Brain pericyte (primary cell): ENCODE measurements at regions not wholly inside any gene's neighbourhood (a gene's known extent, or its start where the extent isn't known, plus 50 kb on each side); places are given as distances from the start of the nearest gene placed in this dataset.
"Not testable (repeated sequence)": the region's sequence is repeated elsewhere in the genome, so short reads cannot be mapped to it uniquely, and the experiment has no call there.

Experiments
- DNase-seq: peaks from one replicate; pipeline ENCODE4 v3.0.0-alpha.2; 2012; ENCODE audit warnings: low read depth, low spot score

DNA sequence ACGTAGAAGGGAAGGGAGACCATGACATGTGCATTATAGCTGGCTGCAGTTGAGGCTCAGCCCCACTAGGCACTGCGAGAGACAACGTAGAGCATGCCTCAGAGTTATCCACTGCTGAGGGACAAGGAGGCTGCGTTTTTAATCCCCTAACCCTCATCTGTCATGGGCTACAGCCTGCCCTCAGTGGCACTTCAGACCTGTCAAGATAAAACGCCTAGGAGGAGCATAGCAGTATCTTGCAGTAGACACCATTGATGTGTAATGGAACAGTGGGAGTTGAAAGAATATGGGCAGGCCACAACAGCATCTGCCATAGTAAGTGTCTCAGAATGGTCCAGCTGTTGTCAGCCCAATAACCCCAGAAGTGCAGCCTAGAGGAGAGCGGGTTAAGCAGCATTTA is 307.0 kb upstream of the PTBP2 start:
- DNase-seq, result no peak

DNA sequence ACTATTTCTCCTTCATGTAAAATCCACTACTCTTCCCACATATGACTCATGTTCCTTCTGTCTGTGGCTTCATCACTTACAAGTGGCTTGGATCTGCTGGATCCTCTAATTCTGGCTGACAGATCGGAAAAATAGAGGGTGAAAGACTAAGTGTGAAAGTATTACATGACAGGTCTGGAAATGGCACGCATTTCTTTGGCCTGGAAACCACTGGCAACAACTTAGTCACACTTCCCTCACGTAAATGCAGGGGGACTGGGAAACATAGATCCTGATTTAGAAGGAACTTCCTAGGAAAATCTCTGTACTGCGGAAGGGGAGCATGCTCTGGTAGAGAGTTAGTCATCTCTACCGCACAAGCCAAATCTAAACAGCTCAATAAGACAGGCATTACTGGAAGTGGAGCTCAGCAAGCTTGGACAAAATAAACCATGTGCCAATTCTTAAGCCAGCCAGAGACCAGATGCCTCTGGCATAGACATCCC is 305.4 kb upstream of the PTBP2 start:
- peak; percentile 53 for DNase-seq

DNA sequence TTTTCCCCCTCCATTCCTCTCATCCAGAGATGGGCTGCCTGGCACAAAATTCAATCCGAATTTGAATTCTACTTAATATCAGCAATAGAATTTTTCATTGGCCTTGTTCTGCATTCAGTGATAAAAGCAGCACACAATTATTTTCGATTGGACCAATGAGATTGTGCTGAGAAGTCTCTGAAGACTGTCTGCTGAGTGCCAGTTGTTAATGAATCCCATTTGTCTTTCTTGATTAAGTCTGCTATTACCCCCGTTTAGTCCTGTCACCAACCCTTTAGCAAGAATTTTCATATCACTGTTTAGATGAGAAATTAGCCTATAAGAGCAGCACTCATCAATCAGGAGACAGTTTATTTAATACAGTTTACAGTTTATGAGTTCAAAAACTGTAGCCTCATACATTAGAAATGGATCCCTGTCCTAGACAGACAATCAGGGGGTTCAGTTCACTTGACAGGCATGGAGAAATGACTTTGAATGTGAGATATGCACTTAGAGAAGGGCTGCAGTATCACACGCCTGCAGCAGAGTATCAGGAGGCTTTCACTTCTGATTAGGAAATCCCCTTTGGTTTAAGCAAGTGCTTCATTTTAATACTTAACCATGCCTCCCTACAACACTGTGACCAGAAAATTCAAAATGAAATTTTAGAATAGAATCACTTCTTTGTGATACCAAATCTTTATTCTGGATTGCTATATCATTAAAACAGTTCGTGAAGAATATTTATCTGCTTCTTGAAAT is 304.7 kb upstream of the PTBP2 start:
- no peak for DNase-seq

DNA sequence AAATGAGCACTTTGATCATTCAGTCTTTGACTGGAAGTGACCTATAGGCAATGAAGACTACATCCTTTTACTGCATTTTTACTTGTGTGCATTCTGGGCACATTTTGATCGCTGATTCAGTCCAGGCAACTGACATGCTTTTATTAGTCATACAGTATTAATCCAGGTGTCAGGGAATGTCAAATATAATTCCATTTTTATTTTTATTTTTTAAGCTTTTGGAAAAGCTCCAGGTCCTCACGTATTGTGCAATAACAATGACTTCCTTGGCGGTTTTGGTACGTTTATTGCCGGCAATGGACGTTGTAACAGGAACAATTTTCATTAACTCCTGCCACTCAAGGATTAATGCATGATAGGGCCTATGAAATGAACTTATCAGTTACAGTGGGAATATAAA is 302.6 kb upstream of the PTBP2 start:
- no peak for DNase-seq

DNA sequence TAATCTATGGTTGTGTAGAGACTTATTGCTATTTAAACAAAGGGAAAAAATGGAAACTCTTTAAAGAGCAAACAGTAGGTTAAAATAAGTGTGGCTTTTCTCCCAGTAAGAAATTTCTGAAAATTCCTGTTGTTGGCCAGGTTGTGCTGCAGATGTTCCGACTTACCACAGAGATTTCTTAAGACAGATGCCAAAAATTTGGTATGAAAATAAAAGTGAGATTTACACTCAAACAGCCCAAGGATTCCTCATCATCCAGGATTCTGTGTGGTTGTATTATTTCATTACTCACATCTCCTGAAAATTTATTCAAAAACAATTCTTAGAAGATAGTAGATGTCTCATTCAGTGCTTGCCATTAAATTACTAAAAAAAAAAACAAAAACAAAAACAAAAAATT is 296.7 kb upstream of the PTBP2 start:
- DNase-seq, result no peak

DNA sequence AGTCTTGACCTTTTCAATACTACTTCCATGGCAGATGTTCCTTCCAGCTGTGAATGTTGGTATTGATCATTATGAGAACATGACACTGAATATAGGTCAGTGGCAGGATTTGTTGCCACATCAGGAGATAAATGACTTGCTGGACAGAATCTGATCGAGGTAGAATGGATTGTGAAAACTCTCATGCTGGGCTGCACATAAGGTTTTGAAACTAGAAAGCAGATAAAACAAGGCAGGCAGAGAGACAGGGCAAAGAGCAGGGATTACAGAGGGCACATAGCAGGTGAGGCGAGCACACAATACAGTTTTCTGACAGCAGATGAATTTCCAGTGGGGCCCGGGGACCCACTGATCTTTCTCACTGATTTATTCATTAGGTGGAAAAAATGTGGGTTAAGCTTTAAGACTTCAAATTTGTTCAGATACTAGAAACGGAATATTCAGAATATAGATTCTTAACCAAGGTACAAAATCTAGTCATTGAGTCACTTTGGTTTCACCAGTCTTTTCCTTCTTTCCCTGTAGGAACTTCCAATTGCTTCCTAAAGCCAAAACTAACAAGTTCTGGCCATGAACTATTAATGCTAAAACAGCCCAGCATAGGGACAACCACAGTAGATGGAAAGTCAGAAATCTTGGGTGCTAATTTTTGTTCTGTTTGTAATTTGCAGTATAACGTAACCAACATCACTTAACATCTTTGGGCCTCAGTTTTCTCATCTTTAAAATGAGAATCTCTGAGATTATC is 296.0 kb upstream of the PTBP2 start:
- no peak for DNase-seq

DNA sequence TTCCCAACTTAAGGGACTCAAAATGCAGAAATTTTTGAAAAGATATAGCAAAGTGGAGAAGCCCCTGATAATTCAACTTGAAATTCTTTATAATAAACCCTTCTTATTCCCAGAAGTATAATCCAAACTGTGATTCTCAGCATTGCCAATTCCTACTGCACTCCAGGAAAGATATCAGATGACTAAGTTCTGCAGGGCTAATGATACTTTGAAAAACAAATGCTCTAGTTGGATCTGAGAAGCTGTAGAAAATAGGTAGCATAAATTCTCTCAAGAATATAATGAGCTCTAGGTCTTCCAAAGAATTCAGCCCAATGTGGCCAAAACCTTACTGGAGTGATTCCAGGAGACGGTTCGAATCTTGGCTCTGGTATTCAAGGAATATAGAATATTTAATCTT is 294.0 kb upstream of the PTBP2 start:
- no peak for DNase-seq

DNA sequence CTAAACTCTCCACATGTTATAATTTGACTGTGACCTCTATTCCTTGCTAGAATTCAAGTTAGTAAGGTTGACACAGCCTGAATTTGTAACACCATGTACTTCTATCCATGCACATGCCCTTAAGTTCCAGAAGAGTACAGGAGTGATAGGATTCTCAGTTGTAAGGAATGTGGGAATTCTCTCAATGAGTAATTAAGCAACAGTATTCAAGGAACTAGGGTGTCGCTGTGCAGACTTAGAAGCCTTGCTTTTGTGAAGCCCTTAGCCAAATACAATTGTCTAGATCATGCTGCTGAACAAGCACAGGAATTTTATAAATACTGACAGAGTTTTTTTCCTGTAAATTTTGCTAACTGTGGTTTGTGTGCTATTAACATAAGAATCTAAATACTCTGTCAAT is 276.3 kb upstream of the PTBP2 start:
- DNase-seq, result no peak

DNA sequence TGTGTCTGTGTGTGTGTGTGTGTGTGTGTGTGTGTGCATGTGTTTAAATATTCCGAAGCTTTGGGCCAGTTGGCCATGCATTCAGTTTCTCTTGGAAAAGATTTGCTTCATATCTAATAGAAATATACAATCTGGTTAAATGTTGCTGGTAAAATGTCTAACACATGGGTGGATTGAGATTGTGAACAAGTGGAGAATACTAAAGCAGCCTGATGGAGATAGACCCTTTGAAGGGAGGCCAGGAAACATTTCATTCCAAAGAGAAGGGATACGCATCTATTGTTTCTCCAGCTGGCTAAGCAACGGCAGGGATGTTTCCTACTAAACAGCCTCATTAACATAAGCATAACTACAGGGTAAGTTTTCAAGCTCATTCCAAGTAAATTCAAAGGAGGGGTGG is 257.5 kb upstream of the PTBP2 start:
- no peak for DNase-seq

DNA sequence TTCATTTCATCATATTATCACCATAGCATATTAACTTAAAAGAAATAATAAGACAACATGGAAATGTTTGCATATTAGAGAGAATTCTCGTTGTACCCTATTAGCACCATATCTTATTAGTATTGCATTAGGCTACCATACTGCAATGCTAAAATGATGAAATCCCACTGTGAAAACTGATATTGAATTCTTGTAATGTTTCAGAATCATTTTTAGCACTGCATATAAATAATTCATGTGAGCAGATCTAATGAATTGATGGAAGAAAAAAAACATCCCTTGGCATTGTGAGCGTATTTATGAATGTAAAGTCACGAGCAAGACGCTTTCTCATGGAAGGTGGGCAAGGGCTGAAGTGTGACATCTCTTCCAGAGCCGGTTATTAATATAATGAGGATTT is 257.1 kb upstream of the PTBP2 start:
- DNase-seq, result no peak

DNA sequence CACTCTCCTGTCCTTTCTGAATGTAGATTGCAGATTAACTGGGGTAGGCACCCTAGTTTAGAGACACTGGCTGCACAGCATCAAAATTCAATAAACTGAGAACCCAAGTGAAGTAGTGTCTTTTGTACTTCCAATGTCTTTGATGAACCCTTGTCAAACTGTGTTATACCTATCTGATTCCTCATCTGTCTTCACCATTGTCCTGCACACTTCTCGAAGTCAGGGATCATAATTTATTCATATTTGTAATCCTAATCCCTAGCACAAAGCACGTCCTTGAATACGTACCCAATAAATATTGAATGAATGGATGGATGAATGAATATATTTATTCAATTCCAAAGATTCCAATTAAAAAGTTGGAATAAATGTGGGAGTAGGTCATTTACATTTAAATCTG is 256.6 kb upstream of the PTBP2 start:
- no peak for DNase-seq

DNA sequence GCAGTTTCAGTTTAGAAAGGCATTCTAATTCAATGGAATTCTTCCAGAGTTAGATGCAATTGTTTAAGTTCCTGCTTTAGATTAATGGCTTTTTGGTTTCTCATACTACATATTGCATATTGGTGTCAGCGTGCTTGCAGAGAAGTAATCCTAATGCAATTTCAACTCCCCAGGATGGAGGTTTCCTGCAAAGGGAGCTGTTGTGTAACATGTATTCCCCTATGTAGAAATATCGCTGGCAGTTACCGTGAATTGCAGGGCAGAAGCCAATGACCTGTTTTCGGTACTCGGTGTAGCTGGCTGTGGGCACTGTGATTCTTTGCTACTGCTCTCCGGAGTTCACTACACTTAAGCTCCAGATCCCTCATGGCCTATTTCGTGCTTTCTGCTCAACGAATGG is 256.1 kb upstream of the PTBP2 start:
- DNase-seq, result no peak

DNA sequence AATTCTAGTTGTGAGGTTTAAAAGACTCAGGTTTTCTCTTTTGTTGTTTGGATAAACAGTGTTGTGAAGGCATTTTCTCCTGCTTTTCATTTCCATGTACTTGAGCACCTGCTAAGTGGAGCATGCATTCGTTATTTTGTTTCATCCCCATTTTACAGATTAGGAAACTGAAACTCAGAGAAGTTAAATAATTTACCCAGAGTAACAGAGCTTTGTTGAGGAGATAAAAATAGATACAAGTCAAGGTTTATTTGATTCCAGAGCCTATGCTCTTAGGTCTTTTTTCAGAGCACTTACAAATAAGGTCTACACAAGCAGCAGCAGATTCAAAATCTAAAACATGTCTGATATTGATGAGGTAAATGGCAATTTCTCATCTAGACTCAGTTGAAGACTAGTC is 254.7 kb upstream of the PTBP2 start:
- DNase-seq, result no peak

DNA sequence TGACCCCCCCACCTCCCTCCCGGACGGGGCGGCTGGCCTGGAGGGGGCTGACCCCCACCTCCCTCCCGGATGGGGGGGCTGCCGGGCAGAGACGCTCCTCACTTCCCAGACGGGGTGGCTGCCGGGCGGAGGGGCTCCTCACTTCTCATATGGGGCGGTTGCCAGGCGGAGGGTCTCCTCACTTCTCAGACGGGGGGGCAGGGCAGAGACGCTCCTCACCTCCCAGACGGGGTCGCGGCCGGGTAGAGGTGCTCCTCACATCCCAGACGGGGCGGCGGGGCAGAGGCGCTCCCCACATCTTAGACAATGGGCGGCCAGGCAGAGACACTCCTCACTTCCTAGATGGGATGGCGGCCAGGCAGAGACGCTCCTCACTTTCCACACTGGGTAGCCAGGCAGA is 251.9 kb upstream of the PTBP2 start:
- DNase-seq, result not testable (repeated sequence)

DNA sequence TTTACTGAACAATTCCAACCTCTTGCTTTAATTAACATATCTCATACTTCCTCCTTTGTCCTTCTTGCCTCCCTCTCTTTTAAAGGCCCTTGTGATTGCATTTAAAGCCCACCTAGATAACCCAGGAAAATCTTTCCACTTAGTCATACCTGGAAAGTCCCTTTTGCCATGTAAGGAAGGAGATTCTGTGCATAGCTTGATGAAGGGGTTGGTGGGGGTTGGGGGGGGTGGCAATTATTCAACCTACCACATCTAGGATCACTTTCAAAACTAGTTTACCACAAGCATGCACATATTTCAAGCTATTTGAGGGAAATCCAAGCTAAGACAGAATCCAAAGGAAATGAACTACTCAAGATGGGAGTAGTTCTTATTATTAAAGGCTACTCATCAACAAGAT is 249.1 kb upstream of the PTBP2 start:
- DNase-seq, result no peak

DNA sequence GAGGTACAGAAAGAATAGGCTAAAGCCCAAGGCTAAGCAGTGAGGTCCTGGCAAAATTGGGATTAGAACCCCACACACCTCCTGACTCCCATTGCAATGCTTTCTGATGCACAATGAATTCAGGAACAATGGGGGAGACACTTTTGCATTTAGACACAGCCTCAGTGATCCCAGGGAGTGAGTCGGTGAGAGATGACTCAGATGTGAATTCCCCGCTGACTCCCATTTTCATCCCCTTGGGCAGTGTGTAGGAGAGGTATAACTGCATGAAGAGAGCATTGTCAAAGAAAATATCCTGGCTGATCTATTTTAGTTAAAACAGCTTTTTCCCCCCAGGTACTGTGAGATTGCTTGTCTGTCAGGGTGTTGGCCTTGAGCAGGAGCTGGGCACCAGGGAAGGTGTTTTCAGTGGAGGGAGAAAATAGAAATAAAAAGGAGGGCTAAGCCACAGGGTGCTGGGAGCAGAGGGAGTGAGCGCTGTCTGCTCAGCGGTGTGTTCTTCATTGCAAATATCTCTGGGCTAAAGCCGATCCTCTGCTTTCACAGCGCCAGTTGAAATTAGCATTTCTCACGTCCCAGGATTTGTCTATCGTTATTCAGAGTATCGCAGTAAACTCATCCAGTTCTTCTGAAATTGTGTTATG is 247.7 kb upstream of the PTBP2 start:
- no peak for DNase-seq

DNA sequence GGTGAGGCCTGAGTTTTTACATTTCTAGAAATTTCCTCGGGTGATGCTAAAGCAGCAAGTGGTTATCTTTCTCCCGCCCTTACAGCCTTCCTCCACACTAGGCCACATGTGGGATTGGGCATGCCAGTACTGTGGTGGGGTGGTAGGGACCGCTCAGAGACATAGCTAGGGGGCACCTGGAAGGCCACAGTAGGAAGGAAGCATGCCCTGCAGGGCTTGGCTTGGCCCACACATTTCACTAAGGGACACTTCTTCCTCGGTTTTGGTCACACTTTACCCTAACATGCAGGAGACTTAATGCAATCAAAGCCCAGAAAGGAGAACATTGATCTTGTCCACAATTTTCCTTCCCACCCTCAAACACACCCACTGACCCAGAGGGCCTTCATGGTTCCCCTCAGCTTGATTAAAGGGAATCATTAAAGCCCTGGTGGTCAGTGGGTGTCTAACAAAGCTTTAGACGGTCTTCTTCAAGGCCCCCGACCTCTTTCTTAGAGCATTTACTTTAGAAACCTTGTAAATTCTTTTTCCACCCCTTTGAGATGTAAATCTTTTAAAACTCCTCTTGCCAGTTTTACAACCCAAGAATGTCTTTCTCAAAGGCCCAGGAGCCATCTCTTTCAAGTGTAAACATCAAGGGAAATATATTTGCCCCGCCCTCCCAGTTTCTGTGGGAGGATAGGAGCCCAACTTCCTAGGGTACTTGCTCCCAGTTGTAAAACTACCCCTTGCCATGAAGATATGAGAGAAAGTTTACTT is 246.4 kb upstream of the PTBP2 start:
- no peak for DNase-seq

DNA sequence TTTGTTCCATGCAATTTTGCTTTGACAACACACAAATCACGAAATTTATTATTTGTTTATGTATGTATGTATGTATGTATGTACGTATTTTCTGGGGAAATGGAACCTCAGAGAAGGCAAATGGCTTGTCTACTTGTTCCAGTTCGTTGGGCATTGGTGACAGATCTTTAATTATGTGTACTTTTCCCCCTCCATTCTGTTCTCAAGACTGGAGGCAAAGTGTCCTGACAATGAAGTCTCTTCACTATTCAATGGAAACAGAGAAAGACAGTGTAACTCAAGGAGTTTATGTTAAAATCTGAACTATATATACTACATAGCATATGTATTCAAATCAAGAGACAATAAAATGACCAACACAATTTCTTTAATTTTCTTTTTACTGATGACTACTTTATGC is 245.7 kb upstream of the PTBP2 start:
- no peak for DNase-seq

DNA sequence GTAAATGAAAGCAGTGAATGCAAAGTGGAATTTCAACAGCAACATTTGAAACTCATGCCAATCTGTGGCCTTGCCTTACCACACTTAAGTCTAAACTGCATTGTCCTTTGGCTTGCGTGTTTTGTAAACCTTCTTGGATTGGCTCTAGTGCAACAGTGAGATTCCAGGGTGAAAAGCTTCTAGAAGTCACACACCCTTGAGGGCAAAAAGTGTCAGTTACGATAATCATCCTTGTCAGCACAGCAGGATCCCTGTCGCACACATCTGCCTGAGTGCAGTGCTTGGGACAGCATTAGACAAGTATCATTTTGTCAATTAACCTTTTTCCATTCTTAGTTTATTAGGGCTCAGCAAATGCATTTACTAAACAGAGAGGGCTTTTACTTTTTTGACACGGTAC is 243.4 kb upstream of the PTBP2 start:
- DNase-seq, result no peak

DNA sequence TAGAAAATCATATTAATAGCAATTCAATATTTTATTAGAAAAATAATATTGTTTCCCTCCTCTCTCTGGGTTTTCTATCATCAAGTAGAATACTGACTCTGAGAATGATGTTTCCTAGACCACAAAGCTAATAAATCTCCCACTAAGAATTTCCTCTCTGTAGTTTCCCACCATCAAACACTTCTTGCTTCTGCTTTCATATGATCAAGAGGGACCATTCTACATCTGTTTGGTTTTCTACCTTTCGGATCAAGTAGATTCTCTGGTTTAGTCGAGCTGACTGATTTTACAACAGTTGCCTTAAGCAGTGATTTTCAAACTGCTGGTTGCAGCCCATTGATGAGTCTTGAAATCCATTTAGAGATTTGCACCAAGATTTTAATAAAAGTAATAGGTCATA is 240.2 kb upstream of the PTBP2 start:
- DNase-seq, result no peak

DNA sequence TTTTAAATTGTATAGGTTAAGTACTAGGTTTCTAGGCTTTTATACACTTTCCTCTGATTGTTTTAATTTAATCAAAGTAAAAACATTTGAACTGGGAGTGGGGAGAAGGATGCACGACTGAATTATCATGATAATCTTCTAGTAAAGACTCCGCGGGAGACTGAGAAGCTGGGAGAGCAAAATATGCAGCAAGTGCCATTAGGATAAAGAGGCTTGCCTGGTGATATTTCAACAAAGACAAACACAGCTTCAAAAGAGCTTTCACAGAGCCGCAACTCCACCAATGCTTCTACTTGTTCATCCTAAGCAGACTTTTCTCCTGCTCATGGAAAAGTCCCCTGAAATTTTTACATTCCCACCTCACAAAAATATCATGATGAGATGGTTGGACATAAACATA is 239.0 kb upstream of the PTBP2 start:
- DNase-seq, result no peak

DNA sequence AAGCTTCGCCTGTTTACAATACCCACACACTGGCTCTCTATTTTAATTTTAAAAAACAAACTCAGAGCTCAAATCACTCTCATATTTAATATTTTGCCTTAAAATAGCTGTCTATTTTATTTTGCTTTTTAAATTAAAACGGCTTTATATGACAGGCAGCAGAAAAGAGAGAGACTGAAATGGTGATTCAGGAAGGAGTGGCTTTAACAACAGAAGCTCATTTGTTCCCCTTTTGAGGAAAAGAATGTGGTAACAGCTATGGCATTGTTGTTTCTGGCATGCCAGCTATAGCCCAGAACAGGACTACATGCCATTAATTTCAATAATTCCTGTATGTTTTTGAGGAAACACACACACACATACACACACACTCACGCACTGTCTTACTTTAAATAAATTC is 234.2 kb upstream of the PTBP2 start:
- DNase-seq, result no peak
